ENCODE measurements at regions not wholly inside any gene's neighbourhood (a gene's known extent, or its start where the extent isn't known, plus 50 kb on each side); places are given as distances from the start of the nearest gene placed in this dataset.

DNA sequence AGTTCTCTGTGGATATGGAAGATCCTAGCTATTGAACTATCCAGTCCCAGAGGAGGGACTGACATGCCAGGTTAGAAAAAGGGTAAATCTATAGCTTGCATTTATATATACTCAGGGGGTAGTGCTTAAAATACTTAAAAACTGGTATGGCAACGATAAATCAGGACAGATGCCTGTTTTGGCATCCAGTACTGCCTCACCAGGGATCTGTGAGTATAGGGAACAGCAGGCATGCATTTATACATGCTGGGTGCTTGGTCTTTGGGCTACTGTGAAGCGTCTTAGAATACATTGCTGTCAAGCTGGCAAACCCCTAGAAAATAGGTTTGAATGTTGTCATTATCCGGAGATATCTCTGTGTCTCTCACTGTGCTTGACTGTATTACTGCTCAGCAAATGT lies 94.2 kb upstream of the DRD2 start:
- no peak overlapping the region for H3K14ac ChIP-seq (ENCODE audit: low read length in 2 of 2)
- no peak overlapping the region for H3K27ac ChIP-seq (ENCODE audit: low read length, poor library complexity, severe bottlenecking)
- H4K8ac ChIP-seq (ENCODE audit: low read length): no peak overlapping the region
- H3K27me3 ChIP-seq (ENCODE audit: control insufficient read depth in 1 of 2, insufficient read depth in 1 of 2, low read length in 2 of 2): peaks cover 5 to 49% of the 10 kb centered on the region in 2 experiments
- no peak overlapping the region for H4K91ac ChIP-seq (ENCODE audit: low read length)
- H3K79me1 ChIP-seq (replicated peaks; ENCODE audit: low read length, poor library complexity, severe bottlenecking): no peaks in the 10 kb centered on the region
- WGBS: 80% methylated on average over 2 of the region's 3 CpGs
- DNase-seq: no peak
- H3K9me3 ChIP-seq (ENCODE audit: control insufficient read depth, low read length): no peaks in the 10 kb centered on the region
- no peak overlapping the region for H3K4me2 ChIP-seq (ENCODE audit: low read length, poor library complexity, severe bottlenecking)
- no peak overlapping the region for H2BK5ac ChIP-seq (ENCODE audit: low read depth, low read length, poor library complexity, severe bottlenecking)
- no peak overlapping the region for H3K4ac ChIP-seq (ENCODE audit: low read depth in 1 of 2, low read length in 2 of 2)
- no peak overlapping the region for H2BK120ac ChIP-seq (ENCODE audit: low read depth, low read length)
- H3K4me3 ChIP-seq (ENCODE audit: insufficient read depth in 1 of 2, low read depth in 1 of 2, low read length in 2 of 2): no peak overlapping the region
- H3K9ac ChIP-seq (ENCODE audit: low read length): no peak overlapping the region
- H2AFZ ChIP-seq (ENCODE audit: low read depth, low read length): no peak overlapping the region
- H3K36me3 ChIP-seq (ENCODE audit: control insufficient read depth in 1 of 2, insufficient read depth in 2 of 2, low read depth in 1 of 2, low read length in 2 of 2): no peaks in the 10 kb centered on the region
- H2BK12ac ChIP-seq (ENCODE audit: low read length in 2 of 2): no peak overlapping the region
- H3K23ac ChIP-seq (ENCODE audit: low read length in 2 of 2): no peak overlapping the region
- H3K4me1 ChIP-seq (ENCODE audit: control insufficient read depth, insufficient read depth, low read depth, low read length): no peaks in the 10 kb centered on the region
- H2AK5ac ChIP-seq (ENCODE audit: low read length, severe bottlenecking): no peak overlapping the region
- H3K18ac ChIP-seq (ENCODE audit: low read depth in 1 of 2, low read length in 2 of 2): no peak overlapping the region
- H2BK15ac ChIP-seq (ENCODE audit: low read depth, poor library complexity, severe bottlenecking): no peak overlapping the region

DNA sequence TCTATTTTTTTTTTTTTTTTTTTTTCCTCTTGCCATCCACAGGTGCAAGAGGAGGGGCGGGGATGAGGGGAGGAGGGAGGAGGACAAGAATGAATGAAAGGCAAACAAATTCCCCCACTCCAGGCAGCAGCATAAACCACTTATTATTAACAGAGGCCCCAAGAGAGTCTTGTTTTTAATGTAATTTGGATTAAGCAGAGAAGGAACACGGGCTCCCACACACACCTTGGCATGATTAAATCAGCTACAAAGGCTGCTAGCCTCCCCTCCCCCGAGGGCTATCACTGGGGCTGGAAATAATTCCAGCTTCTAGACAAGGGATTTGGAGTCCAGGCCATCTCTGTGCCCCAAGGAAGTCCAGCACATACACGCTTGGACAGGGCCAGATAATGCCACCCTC lies 93.4 kb upstream of the DRD2 start:
- Histone ChIP-seq H2BK5ac (ENCODE audit: low read depth, low read length, poor library complexity, severe bottlenecking) (no peak overlapping the region), H3K79me1 (replicated peaks; ENCODE audit: low read length, poor library complexity, severe bottlenecking) (no peaks in the 10 kb centered on the region), H3K4ac (ENCODE audit: low read depth in 1 of 2, low read length in 2 of 2) (no peak overlapping the region)

DNA sequence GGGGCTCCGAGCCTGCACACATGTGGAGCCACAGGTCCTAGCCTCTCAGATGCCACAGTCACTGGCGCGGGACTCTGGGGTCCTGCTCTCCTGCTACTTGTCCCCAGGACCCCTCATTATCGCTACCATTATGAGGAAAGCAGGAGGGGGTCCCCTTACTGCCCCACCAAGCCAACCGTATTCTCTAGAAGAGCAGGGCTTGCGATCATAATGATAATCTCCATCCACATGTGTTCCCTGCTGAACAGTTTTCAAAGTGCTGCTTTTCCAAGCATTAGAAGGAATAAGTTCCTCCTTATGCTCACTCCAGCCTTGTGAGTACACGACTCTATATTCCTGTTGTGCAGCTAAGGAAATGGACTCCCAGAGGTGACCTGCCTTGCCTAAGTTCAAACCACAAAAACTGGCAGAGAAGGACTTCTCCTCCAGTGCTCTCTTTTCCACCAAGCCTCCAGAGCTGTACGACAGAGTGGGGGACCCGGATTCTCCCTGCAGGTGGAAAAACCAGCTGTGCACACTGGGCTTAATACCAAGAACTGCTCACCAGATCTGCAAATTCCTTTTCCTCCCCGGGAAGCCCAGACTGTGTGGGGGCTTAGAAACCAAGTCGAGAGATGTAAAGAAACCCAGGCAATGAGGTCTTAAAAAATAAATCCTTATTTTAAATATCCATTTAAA lies 92.8 kb upstream of the DRD2 start:
- WGBS: 75% methylated on average over 9 of the region's 11 CpGs
- no peak for DNase-seq
- no peak overlapping the region for H4K8ac ChIP-seq (ENCODE audit: low read length)
- H3K18ac ChIP-seq (ENCODE audit: low read depth in 1 of 2, low read length in 2 of 2): no peak overlapping the region
- H3K36me3 ChIP-seq (ENCODE audit: control insufficient read depth in 1 of 2, insufficient read depth in 2 of 2, low read depth in 1 of 2, low read length in 2 of 2): no peaks in the 10 kb centered on the region
- no peak overlapping the region for H2BK15ac ChIP-seq (ENCODE audit: low read depth, poor library complexity, severe bottlenecking)
- no peak overlapping the region for H2AFZ ChIP-seq (ENCODE audit: low read depth, low read length)
- no peak overlapping the region for H3K23ac ChIP-seq (ENCODE audit: low read length in 2 of 2)
- H3K9me3 ChIP-seq (ENCODE audit: control insufficient read depth, low read length): no peaks in the 10 kb centered on the region
- no peak overlapping the region for H4K91ac ChIP-seq (ENCODE audit: low read length)
- H2BK12ac ChIP-seq (ENCODE audit: low read length in 2 of 2): no peak overlapping the region
- no peak overlapping the region for H3K9ac ChIP-seq (ENCODE audit: low read length)
- no peak overlapping the region for H3K27ac ChIP-seq (ENCODE audit: low read length, poor library complexity, severe bottlenecking)
- H3K4ac ChIP-seq (ENCODE audit: low read depth in 1 of 2, low read length in 2 of 2): no peak overlapping the region
- no peak overlapping the region for H2BK5ac ChIP-seq (ENCODE audit: low read depth, low read length, poor library complexity, severe bottlenecking)
- H3K79me1 ChIP-seq (replicated peaks; ENCODE audit: low read length, poor library complexity, severe bottlenecking): no peaks in the 10 kb centered on the region
- H3K4me3 ChIP-seq (ENCODE audit: insufficient read depth in 1 of 2, low read depth in 1 of 2, low read length in 2 of 2): no peak overlapping the region
- no peaks in the 10 kb centered on the region for H3K4me1 ChIP-seq (ENCODE audit: control insufficient read depth, insufficient read depth, low read depth, low read length)
- H3K4me2 ChIP-seq (ENCODE audit: low read length, poor library complexity, severe bottlenecking): no peak overlapping the region
- no peak overlapping the region for H2AK5ac ChIP-seq (ENCODE audit: low read length, severe bottlenecking)
- no peak overlapping the region for H3K14ac ChIP-seq (ENCODE audit: low read length in 2 of 2)
- H2BK120ac ChIP-seq (ENCODE audit: low read depth, low read length): no peak overlapping the region
- H3K27me3 ChIP-seq (ENCODE audit: control insufficient read depth in 1 of 2, insufficient read depth in 1 of 2, low read length in 2 of 2): peaks cover 5 to 58% of the 10 kb centered on the region in 2 experiments

More for the DNA sequence above, 93.4 kb upstream of the DRD2 start:
- H3K18ac ChIP-seq (ENCODE audit: low read depth in 1 of 2, low read length in 2 of 2): no peak overlapping the region
- no peak overlapping the region for H2AK5ac ChIP-seq (ENCODE audit: low read length, severe bottlenecking)
- H3K9ac ChIP-seq (ENCODE audit: low read length): no peak overlapping the region
- no peak overlapping the region for H3K4me2 ChIP-seq (ENCODE audit: low read length, poor library complexity, severe bottlenecking)
- no peak for DNase-seq
- H3K9me3 ChIP-seq (ENCODE audit: control insufficient read depth, low read length): no peaks in the 10 kb centered on the region
- H2BK12ac ChIP-seq (ENCODE audit: low read length in 2 of 2): no peak overlapping the region
- no peak overlapping the region for H2BK120ac ChIP-seq (ENCODE audit: low read depth, low read length)
- no peaks in the 10 kb centered on the region for H3K36me3 ChIP-seq (ENCODE audit: control insufficient read depth in 1 of 2, insufficient read depth in 2 of 2, low read depth in 1 of 2, low read length in 2 of 2)
- 60% methylated on average over 3 of the region's 4 CpGs for WGBS
- H3K14ac ChIP-seq (ENCODE audit: low read length in 2 of 2): no peak overlapping the region
- no peak overlapping the region for H3K23ac ChIP-seq (ENCODE audit: low read length in 2 of 2)
- no peaks in the 10 kb centered on the region for H3K4me1 ChIP-seq (ENCODE audit: control insufficient read depth, insufficient read depth, low read depth, low read length)
- no peak overlapping the region for H2AFZ ChIP-seq (ENCODE audit: low read depth, low read length)
- H3K27ac ChIP-seq (ENCODE audit: low read length, poor library complexity, severe bottlenecking): no peak overlapping the region
- H4K91ac ChIP-seq (ENCODE audit: low read length): no peak overlapping the region
- H3K27me3 ChIP-seq (ENCODE audit: control insufficient read depth in 1 of 2, insufficient read depth in 1 of 2, low read length in 2 of 2): peaks cover 5 to 57% of the 10 kb centered on the region in 2 experiments
- H4K8ac ChIP-seq (ENCODE audit: low read length): no peak overlapping the region
- no peak overlapping the region for H2BK15ac ChIP-seq (ENCODE audit: low read depth, poor library complexity, severe bottlenecking)
- no peak overlapping the region for H3K4me3 ChIP-seq (ENCODE audit: insufficient read depth in 1 of 2, low read depth in 1 of 2, low read length in 2 of 2)

GRCh38 chr11:113567097-113567496 lies 91.9 kb upstream of the DRD2 start:
- Histone ChIP-seq H2BK15ac (ENCODE audit: low read depth, poor library complexity, severe bottlenecking) (no peak overlapping the region), H3K9me3 (ENCODE audit: control insufficient read depth, low read length) (no peaks in the 10 kb centered on the region), H2BK5ac (ENCODE audit: low read depth, low read length, poor library complexity, severe bottlenecking) (no peak overlapping the region), H3K4me3 (ENCODE audit: insufficient read depth in 1 of 2, low read depth in 1 of 2, low read length in 2 of 2) (no peak overlapping the region), H3K4ac (ENCODE audit: low read depth in 1 of 2, low read length in 2 of 2) (no peak overlapping the region), H2BK12ac (ENCODE audit: low read length in 2 of 2) (no peak overlapping the region), H3K18ac (ENCODE audit: low read depth in 1 of 2, low read length in 2 of 2) (no peak overlapping the region), H3K27ac (ENCODE audit: low read length, poor library complexity, severe bottlenecking) (no peak overlapping the region), H2BK120ac (ENCODE audit: low read depth, low read length) (no peak overlapping the region), H3K4me1 (ENCODE audit: control insufficient read depth, insufficient read depth, low read depth, low read length) (no peaks in the 10 kb centered on the region), H3K9ac (ENCODE audit: low read length) (no peak overlapping the region), H3K36me3 (ENCODE audit: control insufficient read depth in 1 of 2, insufficient read depth in 2 of 2, low read depth in 1 of 2, low read length in 2 of 2) (no peaks in the 10 kb centered on the region), H3K27me3 (ENCODE audit: control insufficient read depth in 1 of 2, insufficient read depth in 1 of 2, low read length in 2 of 2) (peaks cover 5 to 66% of the 10 kb centered on the region in 2 experiments), H2AFZ (ENCODE audit: low read depth, low read length) (no peak overlapping the region), H4K91ac (ENCODE audit: low read length) (no peak overlapping the region), H3K14ac (ENCODE audit: low read length in 2 of 2) (no peak overlapping the region), H3K4me2 (ENCODE audit: low read length, poor library complexity, severe bottlenecking) (no peak overlapping the region), H3K23ac (ENCODE audit: low read length in 2 of 2) (no peak overlapping the region), H4K8ac (ENCODE audit: low read length) (no peak overlapping the region), H3K79me1 (replicated peaks; ENCODE audit: low read length, poor library complexity, severe bottlenecking) (no peaks in the 10 kb centered on the region), H2AK5ac (ENCODE audit: low read length, severe bottlenecking) (no peak overlapping the region)
- no peak for DNase-seq
- whole genome bisulfite sequencing: 77% methylated on average over 4 of the region's 7 CpGs
